ENCODE measurements at regions not wholly inside any gene's neighbourhood (a gene's known extent, or its start where the extent isn't known, plus 50 kb on each side); places are given as distances from the start of the nearest gene placed in this dataset.

DNA sequence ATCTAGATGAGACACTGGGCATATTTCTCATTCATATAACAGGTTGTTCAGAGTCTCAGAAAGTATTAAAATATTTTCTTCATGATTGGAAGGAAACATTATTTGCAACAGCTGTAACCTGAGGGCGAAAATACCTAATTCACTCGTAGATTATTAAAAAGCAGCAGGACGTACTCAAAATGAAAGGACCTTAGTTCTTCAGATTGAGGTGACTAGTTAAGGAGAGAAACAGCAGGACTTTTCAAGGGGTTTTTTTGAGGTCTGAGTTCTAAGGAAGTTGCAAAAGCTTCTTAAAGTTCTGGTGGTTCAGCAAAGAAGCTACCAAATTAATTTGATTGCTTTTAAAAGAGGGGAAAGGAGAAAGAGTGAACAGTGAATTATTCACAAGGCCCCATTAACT is 174.9 kb downstream of the TMEM161B start:
- CTCF ChIA-PET, result no interaction called here
- H3K27me3 Mint-ChIP-seq, result peaks cover 4% of the 10 kb centered on the region
- H3K9me3 Mint-ChIP-seq, result no peaks in the 10 kb centered on the region
- POLR2A ChIA-PET, result no interaction called here
- H3K4me1 Mint-ChIP-seq (ENCODE audit: low read depth), result no peaks in the 10 kb centered on the region
- H3K27ac Mint-ChIP-seq, result no peak overlapping the region
- no peaks in the 10 kb centered on the region for H3K36me3 Mint-ChIP-seq (ENCODE audit: low read depth)
- intact Hi-C loops (cut with micrococcal nuclease), result no loop called here
- ATAC-seq, result no peak
- H3K4me3 Mint-ChIP-seq, result no peak overlapping the region
- TF ChIP-seq CTCF (IDR thresholded peaks at IDR 0.05), result no peak
- no peak for DNase-seq

DNA sequence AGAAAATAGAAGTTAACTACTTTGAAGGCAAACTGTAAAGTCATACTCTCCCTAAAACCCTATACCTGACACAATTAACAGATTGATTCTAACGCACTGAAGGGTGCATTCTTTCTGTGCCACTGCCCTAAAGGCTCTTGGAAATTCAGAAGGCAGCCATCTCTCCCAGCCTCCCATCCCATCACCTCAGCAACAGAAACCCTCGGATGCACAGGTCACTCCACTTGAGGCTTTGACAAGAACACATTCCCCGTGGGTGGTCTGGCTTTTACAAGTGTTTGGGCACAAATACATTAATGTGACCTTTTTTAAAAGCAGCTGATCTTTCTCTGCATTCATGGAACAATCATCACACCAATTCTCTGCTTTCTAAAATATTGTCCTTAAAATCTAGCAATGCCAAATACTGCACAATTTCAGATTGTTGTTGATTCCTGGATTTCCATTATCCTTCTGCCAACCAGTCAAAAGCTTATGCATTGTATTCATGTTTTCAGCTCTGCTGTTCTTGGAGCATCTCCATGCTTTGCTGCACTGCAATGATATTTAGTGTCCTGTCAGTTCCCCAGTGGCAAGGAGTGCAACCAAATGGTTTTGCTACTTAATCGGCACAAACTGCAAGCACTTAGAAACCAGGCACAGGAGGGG is 175.6 kb downstream of the TMEM161B start:
- Mint-ChIP-seq H3K4me3 (no peak overlapping the region), H3K27ac (no peak overlapping the region), H3K9me3 (no peaks in the 10 kb centered on the region), H3K36me3 (ENCODE audit: low read depth) (no peaks in the 10 kb centered on the region), H3K4me1 (ENCODE audit: low read depth) (no peaks in the 10 kb centered on the region), H3K27me3 (peaks cover 4% of the 10 kb centered on the region)
- TF ChIP-seq CTCF (IDR thresholded peaks at IDR 0.05), result no peak
- intact Hi-C loops (cut with micrococcal nuclease), result no loop called here
- ATAC-seq (no peak), DNase-seq (no peak)
- ChIA-PET POLR2A (no interaction called here), CTCF (no interaction called here)

GRCh38 chr5:88092358-88092757 is 176.3 kb downstream of the TMEM161B start:
- Mint-ChIP-seq H3K27ac (no peak overlapping the region), H3K36me3 (ENCODE audit: low read depth) (no peaks in the 10 kb centered on the region), H3K27me3 (peaks cover 5% of the 10 kb centered on the region), H3K9me3 (no peaks in the 10 kb centered on the region), H3K4me3 (no peak overlapping the region), H3K4me1 (ENCODE audit: low read depth) (no peaks in the 10 kb centered on the region)
- DNase-seq (no peak), ATAC-seq (no peak)
- intact Hi-C loops (cut with micrococcal nuclease), result no loop called here
- ChIA-PET POLR2A (no interaction called here), CTCF (no interaction called here)
- no peak for TF ChIP-seq CTCF (IDR thresholded peaks at IDR 0.05)

- peaks cover 7% of the 10 kb centered on the region for H3K27me3 Mint-ChIP-seq
- H3K4me1 Mint-ChIP-seq (ENCODE audit: low read depth), result no peaks in the 10 kb centered on the region
- H3K27ac Mint-ChIP-seq, result no peak overlapping the region
- ChIA-PET POLR2A (no interaction called here), CTCF (no interaction called here)
- intact Hi-C loops (cut with micrococcal nuclease), result no loop called here
- TF ChIP-seq CTCF (IDR thresholded peaks at IDR 0.05), result no peak
- H3K4me3 Mint-ChIP-seq, result no peak overlapping the region
- ATAC-seq (no peak), DNase-seq (no peak)
- no peaks in the 10 kb centered on the region for H3K36me3 Mint-ChIP-seq (ENCODE audit: low read depth)
- no peaks in the 10 kb centered on the region for H3K9me3 Mint-ChIP-seq
Observed at GRCh38 chr5:88090506-88090905, 178.1 kb downstream of the TMEM161B start.

GRCh38 chr5:88089719-88090390 is 178.8 kb downstream of the TMEM161B start:
- no peak for TF ChIP-seq CTCF (IDR thresholded peaks at IDR 0.05)
- DNase-seq (no peak), ATAC-seq (no peak)
- CTCF ChIA-PET, result no interaction called here
- POLR2A ChIA-PET, result no interaction called here
- Mint-ChIP-seq H3K9me3 (no peaks in the 10 kb centered on the region), H3K27ac (no peak overlapping the region), H3K27me3 (peaks cover 7% of the 10 kb centered on the region), H3K36me3 (ENCODE audit: low read depth) (no peaks in the 10 kb centered on the region), H3K4me1 (ENCODE audit: low read depth) (no peaks in the 10 kb centered on the region), H3K4me3 (no peak overlapping the region)
- intact Hi-C loops (cut with micrococcal nuclease), result no loop called here

Data from activated CD8-positive, alpha-beta T cell treated with anti-CD3 and anti-CD28 coated beads for 36 hours (primary cell).